Nephron progenitor cell (in vitro differentiated cells): ENCODE measurements at regions not wholly inside any gene's neighbourhood (a gene's known extent, or its start where the extent isn't known, plus 50 kb on each side); places are given as distances from the start of the nearest gene placed in this dataset.

ENCODE experiments used
- DNase-seq: peaks from one replicate; pipeline ENCODE4 v3.0.0; 2021
- H3K27ac Mint-ChIP-seq: 2 replicates; pipeline ENCODE4 v1.8.0; 2021; ENCODE audit warnings: mild to moderate bottlenecking, moderate library complexity, mixed read lengths
- H3K27me3 Mint-ChIP-seq: 2 replicates; pipeline ENCODE4 v1.8.0; 2021; ENCODE audit warnings: mild to moderate bottlenecking, low read depth, mixed read lengths; ENCODE audit not compliant: poor library complexity
- H3K36me3 Mint-ChIP-seq: 2 replicates; pipeline ENCODE4 v1.8.0; 2021; ENCODE audit warnings: low read depth, mixed read lengths
- H3K4me1 Mint-ChIP-seq: 2 replicates; pipeline ENCODE4 v1.8.0; 2021; ENCODE audit warnings: mixed read lengths
- H3K4me3 Mint-ChIP-seq: 2 replicates; pipeline ENCODE4 v1.8.0; 2021; ENCODE audit warnings: mild to moderate bottlenecking, moderate library complexity, mixed read lengths
- H3K9me3 Mint-ChIP-seq: 2 replicates; pipeline ENCODE4 v1.8.0; 2021; ENCODE audit warnings: mild to moderate bottlenecking, moderate library complexity, mixed read lengths
- CTCF ChIP-seq: fragments of 200-600 bp; sonication (generic); IDR thresholded peaks from 2 replicates; pipeline ENCODE4 v1.5.0; 2021; ENCODE audit warnings: antibody characterized with exemption

GRCh38 chr10:120760253-120760652 lies 90.9 kb upstream of the WDR11 start:
- no peak for TF ChIP-seq CTCF

GRCh38 chr10:120761951-120762350 lies 89.2 kb upstream of the WDR11 start:
- H3K27ac Mint-ChIP-seq, result no peak overlapping the region
- H3K4me3 Mint-ChIP-seq, result no peak overlapping the region

More at GRCh38 chr10:120760253-120760652, 90.9 kb upstream of the WDR11 start:
- DNase-seq, result no peak
- Mint-ChIP-seq H3K27ac (no peak overlapping the region), H3K36me3 (no peaks in the 10 kb centered on the region), H3K9me3 (no peaks in the 10 kb centered on the region), H3K4me3 (no peak overlapping the region), H3K27me3 (peaks cover 16% of the 10 kb centered on the region), H3K4me1 (no peaks in the 10 kb centered on the region)

GRCh38 chr10:120765226-120765803 lies 85.8 kb upstream of the WDR11 start:
- Mint-ChIP-seq H3K9me3 (no peaks in the 10 kb centered on the region), H3K4me1 (no peaks in the 10 kb centered on the region), H3K36me3 (no peaks in the 10 kb centered on the region), H3K27me3 (peaks cover 9% of the 10 kb centered on the region), H3K27ac (no peak overlapping the region), H3K4me3 (no peak overlapping the region)
- TF ChIP-seq CTCF, result no peak
- DNase-seq, result no peak

More at GRCh38 chr10:120761951-120762350, 89.2 kb upstream of the WDR11 start:
- peaks cover 16% of the 10 kb centered on the region for H3K27me3 Mint-ChIP-seq
- DNase-seq, result no peak
- TF ChIP-seq CTCF, result no peak
- no peaks in the 10 kb centered on the region for H3K4me1 Mint-ChIP-seq
- no peaks in the 10 kb centered on the region for H3K9me3 Mint-ChIP-seq
- H3K36me3 Mint-ChIP-seq, result no peaks in the 10 kb centered on the region

GRCh38 chr10:120768227-120768626 lies 82.9 kb upstream of the WDR11 start:
- Mint-ChIP-seq H3K9me3 (no peaks in the 10 kb centered on the region), H3K27ac (no peak overlapping the region), H3K36me3 (no peaks in the 10 kb centered on the region), H3K4me1 (no peaks in the 10 kb centered on the region), H3K4me3 (no peak overlapping the region), H3K27me3 (peaks cover 11% of the 10 kb centered on the region)
- no peak for DNase-seq
- no peak for TF ChIP-seq CTCF

GRCh38 chr10:120770496-120770895 lies 80.7 kb upstream of the WDR11 start:
- no peaks in the 10 kb centered on the region for H3K36me3 Mint-ChIP-seq
- TF ChIP-seq CTCF, result no peak
- H3K27me3 Mint-ChIP-seq, result peaks cover 19% of the 10 kb centered on the region
- H3K27ac Mint-ChIP-seq, result no peak overlapping the region
- no peaks in the 10 kb centered on the region for H3K4me1 Mint-ChIP-seq
- no peak for DNase-seq
- H3K9me3 Mint-ChIP-seq, result no peaks in the 10 kb centered on the region
- no peak overlapping the region for H3K4me3 Mint-ChIP-seq

GRCh38 chr10:120776442-120776841 lies 74.7 kb upstream of the WDR11 start:
- Mint-ChIP-seq H3K27me3 (peaks cover 40% of the 10 kb centered on the region), H3K4me1 (no peaks in the 10 kb centered on the region), H3K36me3 (no peaks in the 10 kb centered on the region), H3K9me3 (no peaks in the 10 kb centered on the region), H3K4me3 (no peak overlapping the region), H3K27ac (no peak overlapping the region)
- DNase-seq, result no peak
- TF ChIP-seq CTCF, result no peak
